ENCODE measurements at regions not wholly inside any gene's neighbourhood (a gene's known extent, or its start where the extent isn't known, plus 50 kb on each side); places are given as distances from the start of the nearest gene placed in this dataset.

DNA sequence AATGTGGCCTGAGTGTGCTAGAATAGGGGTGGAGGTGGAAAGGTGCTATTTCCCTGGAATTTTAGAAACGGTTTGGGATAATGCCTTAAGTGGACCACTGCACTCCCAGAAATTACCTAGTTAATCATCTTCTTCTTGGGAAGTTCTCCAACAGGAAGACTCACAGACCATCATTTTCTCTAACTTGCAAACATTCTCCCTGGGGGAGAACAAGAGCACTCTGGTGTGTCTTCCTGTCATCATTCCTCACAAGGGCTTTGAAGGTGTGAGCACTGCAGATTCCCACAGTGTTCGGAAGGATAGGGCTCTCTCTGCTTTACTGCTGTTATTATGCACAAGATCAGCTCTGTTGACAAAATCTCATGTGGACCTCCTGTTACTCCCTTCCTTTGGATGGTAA, 54.9 kb upstream of the TSPAN2 start:
- TF ChIP-seq, protein P1, sequence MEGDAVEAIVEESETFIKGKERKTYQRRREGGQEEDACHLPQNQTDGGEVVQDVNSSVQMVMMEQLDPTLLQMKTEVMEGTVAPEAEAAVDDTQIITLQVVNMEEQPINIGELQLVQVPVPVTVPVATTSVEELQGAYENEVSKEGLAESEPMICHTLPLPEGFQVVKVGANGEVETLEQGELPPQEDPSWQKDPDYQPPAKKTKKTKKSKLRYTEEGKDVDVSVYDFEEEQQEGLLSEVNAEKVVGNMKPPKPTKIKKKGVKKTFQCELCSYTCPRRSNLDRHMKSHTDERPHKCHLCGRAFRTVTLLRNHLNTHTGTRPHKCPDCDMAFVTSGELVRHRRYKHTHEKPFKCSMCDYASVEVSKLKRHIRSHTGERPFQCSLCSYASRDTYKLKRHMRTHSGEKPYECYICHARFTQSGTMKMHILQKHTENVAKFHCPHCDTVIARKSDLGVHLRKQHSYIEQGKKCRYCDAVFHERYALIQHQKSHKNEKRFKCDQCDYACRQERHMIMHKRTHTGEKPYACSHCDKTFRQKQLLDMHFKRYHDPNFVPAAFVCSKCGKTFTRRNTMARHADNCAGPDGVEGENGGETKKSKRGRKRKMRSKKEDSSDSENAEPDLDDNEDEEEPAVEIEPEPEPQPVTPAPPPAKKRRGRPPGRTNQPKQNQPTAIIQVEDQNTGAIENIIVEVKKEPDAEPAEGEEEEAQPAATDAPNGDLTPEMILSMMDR (IDR thresholded peaks at IDR 0.05) = no peak
- TF ChIP-seq POLR2A (IDR thresholded peaks at IDR 0.05) = no peak

All from Peyer's patch (tissue), 4 donors.